ENCODE measurements at regions not wholly inside any gene's neighbourhood (a gene's known extent, or its start where the extent isn't known, plus 50 kb on each side); places are given as distances from the start of the nearest gene placed in this dataset.

DNA sequence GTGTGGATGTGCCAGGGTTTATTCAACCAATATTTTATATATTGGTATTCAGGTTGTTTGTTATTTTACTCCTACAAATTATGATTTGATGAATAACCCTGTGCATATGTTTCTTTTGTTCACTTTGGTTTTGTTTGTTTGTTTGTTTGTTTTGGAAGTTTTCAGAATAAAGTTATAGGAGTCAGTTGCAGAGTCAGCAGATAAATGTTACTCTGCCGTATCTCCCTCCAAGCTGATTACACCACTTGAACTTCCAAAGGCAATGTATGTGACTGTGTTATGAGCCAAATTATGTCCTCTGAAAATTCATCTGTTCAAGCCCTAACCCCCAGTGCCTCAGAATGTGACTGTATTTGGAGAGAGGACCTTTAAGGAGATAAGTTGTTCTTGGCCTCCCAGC is 497.5 kb downstream of the TNS1 start:
- no peak for FAIRE-seq
- TF ChIP-seq TAF1 (IDR thresholded peaks at IDR 0.05; ENCODE audit: low read depth, low read length) (no peak), POLR2A (IDR thresholded peaks at IDR 0.05; ENCODE audit: low read depth, low read length) (no peak)
- DNase-seq (ENCODE audit: insufficient read length, low spot score) = no peak

DNA sequence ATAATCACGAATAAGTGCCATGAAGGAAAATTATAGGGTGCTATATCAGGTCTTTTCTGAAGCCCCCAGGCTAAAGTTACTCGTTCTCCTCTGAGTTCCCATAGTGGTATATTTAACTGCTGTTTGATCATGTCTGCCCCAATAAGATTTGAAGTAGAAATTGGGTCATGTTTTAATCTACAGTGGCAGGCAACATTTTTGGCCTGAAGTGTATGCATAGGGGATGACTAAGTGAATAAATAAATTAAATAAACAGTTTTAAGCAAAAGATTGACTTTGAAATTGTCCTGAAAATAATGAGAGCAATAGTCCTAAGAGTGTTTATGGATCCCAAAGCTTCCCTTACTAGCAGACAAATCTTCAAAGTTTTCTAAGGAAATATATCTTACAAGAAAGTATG is 500.9 kb downstream of the TNS1 start:
- TF ChIP-seq POU2F2 (IDR thresholded peaks at IDR 0.05; ENCODE audit: low read depth, low read length) (no peak), SPI1 (IDR thresholded peaks at IDR 0.05; ENCODE audit: low read depth, low read length) (no peak), POLR2A (IDR thresholded peaks at IDR 0.05; ENCODE audit: low read depth, low read length) (no peak), POLR2AphosphoS5 (IDR thresholded peaks at IDR 0.05; ENCODE audit: low read depth, low read length) (no peak), TAF1 (IDR thresholded peaks at IDR 0.05; ENCODE audit: low read depth, low read length) (no peak), PAX5 (IDR thresholded peaks at IDR 0.05; ENCODE audit: insufficient read depth, low read length, severe bottlenecking) (no peak)
- FAIRE-seq (no peak), DNase-seq (ENCODE audit: insufficient read length, low spot score) (no peak)

DNA sequence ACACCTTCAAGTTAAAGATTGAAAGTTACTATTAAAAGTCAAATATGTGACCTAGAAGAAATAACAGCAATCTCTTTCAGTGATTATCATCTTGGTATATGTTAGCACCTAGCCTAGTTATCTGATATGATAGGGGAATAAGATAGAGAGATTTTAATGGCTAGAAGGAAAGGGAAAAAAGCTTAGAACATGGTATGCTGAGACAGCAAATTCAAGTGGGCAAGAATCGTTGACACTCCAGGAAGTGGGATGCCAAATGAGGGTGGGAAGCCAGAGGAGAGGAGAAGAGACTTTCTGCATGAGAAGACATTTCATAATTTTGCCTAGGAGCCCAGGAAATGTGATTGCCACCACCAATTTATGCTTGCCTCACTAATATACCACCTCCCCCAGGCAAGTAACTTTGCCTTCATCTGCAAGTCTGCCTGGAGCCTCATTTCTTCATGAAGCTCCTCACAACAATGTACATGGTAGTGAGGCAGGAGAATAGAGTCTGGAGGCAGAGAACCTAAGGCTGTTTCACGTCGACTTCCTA is 504.9 kb downstream of the TNS1 start:
- FAIRE-seq (no peak), DNase-seq (ENCODE audit: insufficient read length, low spot score) (no peak)
- no peak for TF ChIP-seq TAF1 (IDR thresholded peaks at IDR 0.05; ENCODE audit: low read depth, low read length)
- no peak for TF ChIP-seq POU2F2 (IDR thresholded peaks at IDR 0.05; ENCODE audit: low read depth, low read length)
- no peak for TF ChIP-seq SPI1 (IDR thresholded peaks at IDR 0.05; ENCODE audit: low read depth, low read length)
- TF ChIP-seq POLR2AphosphoS5 (IDR thresholded peaks at IDR 0.05; ENCODE audit: low read depth, low read length) = no peak

DNA sequence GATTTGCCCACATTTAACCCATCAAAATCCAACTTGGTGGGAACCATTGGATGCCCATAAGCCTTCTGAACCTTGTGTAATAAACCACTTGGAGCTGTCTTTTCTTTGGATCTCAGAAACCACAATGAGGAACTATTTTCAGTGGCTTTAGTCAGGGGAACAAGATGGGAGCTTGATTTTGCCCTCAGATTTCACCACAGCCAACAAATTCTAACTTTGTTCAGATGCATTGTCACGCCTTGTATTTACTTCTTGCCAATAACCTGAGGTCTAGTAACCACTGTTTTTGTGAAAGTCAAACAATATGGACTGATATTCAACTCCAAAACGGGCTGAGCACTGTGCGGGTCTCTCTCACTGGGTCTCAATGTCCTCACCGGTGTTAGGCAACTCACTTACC is 508.2 kb downstream of the TNS1 start:
- FAIRE-seq = no peak
- DNase-seq (ENCODE audit: insufficient read length, low spot score) = no peak
- TF ChIP-seq POU2F2 (IDR thresholded peaks at IDR 0.05; ENCODE audit: low read depth, low read length) (no peak), PAX5 (IDR thresholded peaks at IDR 0.05; ENCODE audit: insufficient read depth, low read length, severe bottlenecking) (no peak), POLR2A (IDR thresholded peaks at IDR 0.05; ENCODE audit: low read depth, low read length) (no peak), POLR2AphosphoS5 (IDR thresholded peaks at IDR 0.05; ENCODE audit: low read depth, low read length) (no peak), SPI1 (IDR thresholded peaks at IDR 0.05; ENCODE audit: low read depth, low read length) (no peak), TAF1 (IDR thresholded peaks at IDR 0.05; ENCODE audit: low read depth, low read length) (no peak)

DNA sequence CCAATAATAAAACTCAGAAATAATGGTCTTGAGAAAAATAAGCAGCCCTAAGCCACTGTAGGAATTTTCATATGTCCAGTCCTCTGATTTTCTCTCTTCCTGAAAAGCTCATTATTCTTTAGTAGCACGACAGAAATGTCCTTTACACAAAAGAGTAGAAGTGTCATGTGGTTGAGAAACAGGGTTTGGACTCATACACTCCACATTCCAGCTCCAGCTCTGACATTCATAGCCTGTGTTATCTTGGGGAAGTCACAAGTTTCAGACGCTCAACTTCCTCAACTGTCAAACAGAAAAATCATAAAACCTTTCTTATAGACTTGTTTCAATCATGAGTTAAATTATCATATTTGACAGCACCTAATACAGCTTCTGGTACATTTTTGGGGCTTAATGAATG is 511.5 kb downstream of the TNS1 start:
- no peak for TF ChIP-seq TAF1 (IDR thresholded peaks at IDR 0.05; ENCODE audit: low read depth, low read length)
- FAIRE-seq (no peak), DNase-seq (ENCODE audit: insufficient read length, low spot score) (no peak)

DNA sequence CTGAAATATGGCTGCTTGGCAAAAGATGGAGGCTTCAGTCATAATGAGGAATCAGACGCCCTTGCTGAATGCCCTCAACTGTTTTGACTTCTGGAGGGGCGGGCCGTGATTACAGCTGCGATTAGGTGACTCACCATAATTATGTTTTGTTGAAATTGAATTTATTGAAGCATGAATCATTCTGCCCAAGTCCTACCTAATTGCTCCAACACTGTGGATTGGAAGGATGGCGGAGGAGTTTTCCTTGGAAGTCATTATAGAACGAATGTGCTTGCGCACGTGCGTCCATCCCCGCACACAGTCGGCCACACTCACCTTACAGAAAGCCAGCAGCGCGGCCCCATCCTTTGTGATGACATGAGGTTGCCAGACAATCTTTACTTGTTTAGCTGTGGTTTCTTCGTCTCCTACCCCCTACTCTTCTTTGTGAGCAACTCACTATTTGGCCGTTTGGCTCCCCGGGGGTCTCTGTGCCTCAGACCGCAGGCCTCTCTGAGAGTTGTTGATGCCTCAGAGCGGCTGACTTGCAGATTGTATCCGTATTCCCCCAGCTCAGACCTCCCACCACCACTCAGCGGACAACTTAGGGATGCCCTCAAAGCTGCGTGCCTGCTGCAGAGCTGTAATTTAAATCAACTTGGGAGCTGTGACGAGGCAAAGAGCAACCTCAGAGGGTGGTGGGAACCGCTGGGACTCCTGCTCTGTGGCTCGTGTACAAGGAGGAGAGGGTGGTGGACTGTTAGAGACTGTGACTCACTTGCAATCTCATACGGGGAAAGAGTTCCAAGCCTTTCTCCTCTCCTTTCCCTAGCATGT is 513.4 kb downstream of the TNS1 start:
- no peak for DNase-seq (ENCODE audit: insufficient read length, low spot score)
- TF ChIP-seq PAX5 (IDR thresholded peaks at IDR 0.05; ENCODE audit: insufficient read depth, low read length, severe bottlenecking) = no peak
- TF ChIP-seq SPI1 (IDR thresholded peaks at IDR 0.05; ENCODE audit: low read depth, low read length) = no peak
- no peak for TF ChIP-seq POLR2AphosphoS5 (IDR thresholded peaks at IDR 0.05; ENCODE audit: low read depth, low read length)
- no peak for TF ChIP-seq POU2F2 (IDR thresholded peaks at IDR 0.05; ENCODE audit: low read depth, low read length)
- no peak for TF ChIP-seq TAF1 (IDR thresholded peaks at IDR 0.05; ENCODE audit: low read depth, low read length)
- no peak for TF ChIP-seq POLR2A (IDR thresholded peaks at IDR 0.05; ENCODE audit: low read depth, low read length)
- FAIRE-seq = no peak

DNA sequence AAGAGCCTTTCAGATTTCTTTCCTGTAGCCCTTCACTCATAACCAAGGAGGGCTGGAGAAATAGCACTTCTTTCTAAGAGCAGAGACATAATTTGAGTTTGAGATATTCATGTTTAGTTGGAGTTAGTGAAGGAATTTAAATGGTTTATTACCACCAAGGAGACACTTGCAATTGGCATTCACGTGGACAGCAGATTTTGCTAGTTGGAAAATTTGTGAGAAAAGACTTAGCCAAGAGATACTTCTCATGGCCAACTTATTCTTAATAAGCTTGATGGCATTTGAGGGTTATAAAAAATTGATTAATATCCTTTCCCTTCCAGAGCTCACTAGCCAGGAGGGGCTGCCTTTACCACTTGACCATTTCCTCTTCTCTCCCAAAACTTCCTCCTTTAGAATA is 518.7 kb downstream of the TNS1 start:
- no peak for FAIRE-seq
- no peak for DNase-seq (ENCODE audit: insufficient read length, low spot score)
- TF ChIP-seq PAX5 (IDR thresholded peaks at IDR 0.05; ENCODE audit: insufficient read depth, low read length, severe bottlenecking) (no peak), TAF1 (IDR thresholded peaks at IDR 0.05; ENCODE audit: low read depth, low read length) (no peak), POLR2A (IDR thresholded peaks at IDR 0.05; ENCODE audit: low read depth, low read length) (no peak), POLR2AphosphoS5 (IDR thresholded peaks at IDR 0.05; ENCODE audit: low read depth, low read length) (no peak), POU2F2 (IDR thresholded peaks at IDR 0.05; ENCODE audit: low read depth, low read length) (no peak), SPI1 (IDR thresholded peaks at IDR 0.05; ENCODE audit: low read depth, low read length) (no peak)

DNA sequence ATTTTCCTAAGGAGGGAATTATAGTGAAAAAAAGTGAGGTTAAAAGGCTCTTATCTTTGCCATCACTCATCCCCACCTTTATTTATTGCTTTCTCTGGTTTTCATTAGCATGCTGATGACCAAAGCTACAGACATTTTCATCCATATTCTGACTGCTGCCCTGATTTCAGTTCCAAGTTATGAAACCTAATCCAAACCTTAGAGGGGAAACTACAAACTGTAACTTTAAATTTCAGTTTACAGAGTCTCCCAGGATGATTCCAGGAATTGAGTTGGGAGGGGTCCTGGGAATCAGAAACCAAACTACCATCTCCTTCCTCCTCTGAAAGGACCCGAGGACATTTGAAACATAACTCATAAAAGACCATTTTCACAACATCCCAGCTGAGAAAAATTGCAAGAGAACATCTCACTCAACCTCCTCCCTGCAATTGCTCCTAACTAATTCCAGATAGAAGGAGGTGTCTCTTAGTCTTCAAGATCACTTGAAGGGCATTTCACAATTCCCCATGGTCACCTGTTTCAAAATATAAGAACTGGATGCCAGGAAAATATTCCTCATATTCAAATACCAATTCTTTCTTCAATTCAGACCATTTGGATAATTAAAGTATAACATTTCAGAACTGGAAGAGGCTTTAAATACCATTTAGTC is 520.6 kb downstream of the TNS1 start:
- TF ChIP-seq SPI1 (IDR thresholded peaks at IDR 0.05; ENCODE audit: low read depth, low read length) (no peak), TAF1 (IDR thresholded peaks at IDR 0.05; ENCODE audit: low read depth, low read length) (no peak), POLR2A (IDR thresholded peaks at IDR 0.05; ENCODE audit: low read depth, low read length) (no peak), POU2F2 (IDR thresholded peaks at IDR 0.05; ENCODE audit: low read depth, low read length) (no peak), PAX5 (IDR thresholded peaks at IDR 0.05; ENCODE audit: insufficient read depth, low read length, severe bottlenecking) (no peak), POLR2AphosphoS5 (IDR thresholded peaks at IDR 0.05; ENCODE audit: low read depth, low read length) (no peak)
- no peak for DNase-seq (ENCODE audit: insufficient read length, low spot score)
- no peak for FAIRE-seq

DNA sequence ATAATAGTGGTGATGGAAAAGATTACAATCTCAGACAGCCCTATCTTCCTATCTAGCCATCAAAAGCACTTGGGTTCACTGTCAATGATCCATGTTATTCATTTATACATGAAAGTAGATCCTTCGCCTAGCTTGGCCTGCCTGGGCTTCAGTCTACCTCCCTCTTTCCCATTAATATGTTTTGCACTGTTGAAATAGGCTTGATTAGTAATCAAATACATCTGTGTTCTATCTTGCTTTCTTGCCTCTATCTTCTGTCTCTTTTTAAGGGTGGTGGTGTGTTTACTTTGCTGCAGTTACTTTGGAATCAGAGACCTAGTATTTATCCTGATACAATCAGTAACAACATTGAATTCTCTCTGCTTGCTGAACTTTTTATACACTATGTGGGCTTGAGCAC is 521.2 kb downstream of the TNS1 start:
- no peak for FAIRE-seq
- no peak for TF ChIP-seq PAX5 (IDR thresholded peaks at IDR 0.05; ENCODE audit: insufficient read depth, low read length, severe bottlenecking)
- no peak for TF ChIP-seq POLR2A (IDR thresholded peaks at IDR 0.05; ENCODE audit: low read depth, low read length)
- no peak for TF ChIP-seq POLR2AphosphoS5 (IDR thresholded peaks at IDR 0.05; ENCODE audit: low read depth, low read length)
- TF ChIP-seq POU2F2 (IDR thresholded peaks at IDR 0.05; ENCODE audit: low read depth, low read length) = no peak
- no peak for DNase-seq (ENCODE audit: insufficient read length, low spot score)

DNA sequence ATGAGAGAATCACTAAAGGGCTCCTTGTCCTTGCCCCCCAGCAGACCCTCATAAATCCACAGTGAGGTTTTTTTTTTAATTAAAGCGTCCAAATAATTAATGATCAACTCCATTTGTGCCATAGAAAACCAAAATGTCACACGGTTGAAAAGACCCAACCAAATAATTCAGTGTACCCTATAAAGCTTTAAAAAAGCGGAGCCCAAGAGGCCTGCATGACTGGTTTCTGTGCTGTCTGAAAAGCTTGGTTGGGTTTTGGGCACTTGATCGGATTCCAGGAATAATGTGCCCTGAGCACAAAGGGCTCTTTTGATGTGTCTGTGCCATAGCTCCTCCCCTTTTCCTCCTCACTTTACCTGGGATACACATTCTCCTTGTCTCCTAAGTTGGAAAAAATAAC is 523.2 kb downstream of the TNS1 start:
- DNase-seq (ENCODE audit: insufficient read length, low spot score) = no peak
- FAIRE-seq = no peak
- TF ChIP-seq POU2F2 (IDR thresholded peaks at IDR 0.05; ENCODE audit: low read depth, low read length) (no peak), PAX5 (IDR thresholded peaks at IDR 0.05; ENCODE audit: insufficient read depth, low read length, severe bottlenecking) (no peak), POLR2AphosphoS5 (IDR thresholded peaks at IDR 0.05; ENCODE audit: low read depth, low read length) (no peak), SPI1 (IDR thresholded peaks at IDR 0.05; ENCODE audit: low read depth, low read length) (no peak), POLR2A (IDR thresholded peaks at IDR 0.05; ENCODE audit: low read depth, low read length) (no peak), TAF1 (IDR thresholded peaks at IDR 0.05; ENCODE audit: low read depth, low read length) (no peak)
